Central memory CD4-positive, alpha-beta T cell (primary cell): ENCODE measurements at regions not wholly inside any gene's neighbourhood (a gene's known extent, or its start where the extent isn't known, plus 50 kb on each side); places are given as distances from the start of the nearest gene placed in this dataset.
"Not testable (repeated sequence)": the region's sequence is repeated elsewhere in the genome, so short reads cannot be mapped to it uniquely, and the experiment has no call there.

Source experiments
- DNase-seq: peaks from one replicate; pipeline ENCODE4 v3.0.0; 2022

GRCh38 chr2:198279026-198279425 is 474.6 kb downstream of the PLCL1 start:
- DNase-seq = no peak

DNA sequence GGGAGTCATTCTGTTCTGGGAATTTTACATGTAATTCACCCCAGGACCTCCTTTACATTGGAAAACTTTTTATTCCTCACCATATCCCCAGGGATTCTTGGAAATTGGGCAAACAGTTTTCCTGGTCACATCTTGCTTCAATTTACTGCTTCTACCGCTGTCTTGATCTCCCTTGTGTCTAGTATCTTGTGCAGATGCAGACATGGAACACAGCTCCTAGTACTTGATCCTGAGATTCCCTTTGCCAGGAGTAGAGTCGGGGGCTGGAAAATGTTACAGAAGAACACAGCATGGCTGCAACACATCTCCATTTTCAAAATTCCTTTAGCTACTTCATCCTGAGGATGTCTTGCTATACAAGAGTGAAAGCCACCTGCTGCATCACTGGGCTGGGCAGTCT is 472.8 kb downstream of the PLCL1 start:
- no peak for DNase-seq

DNA sequence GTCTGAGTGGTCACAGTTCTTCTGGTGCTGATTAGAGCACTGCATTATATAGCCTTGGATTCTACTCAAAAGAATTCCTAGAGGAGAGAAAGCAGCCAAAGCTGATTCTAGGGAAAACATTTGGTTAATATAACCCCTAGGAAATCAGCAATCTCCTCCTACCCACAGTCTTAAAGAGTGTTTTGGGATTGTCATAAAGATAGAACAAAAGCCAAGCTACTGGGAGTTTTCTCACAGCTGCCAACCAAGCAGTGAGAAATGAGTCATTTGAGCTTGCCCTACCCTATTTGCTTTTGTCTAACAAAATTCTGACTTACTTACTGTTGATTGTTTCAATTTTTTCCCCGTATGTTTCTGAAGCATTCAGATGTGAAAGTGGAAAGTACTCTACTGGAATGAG is 469.3 kb downstream of the PLCL1 start:
- no peak for DNase-seq

GRCh38 chr2:198270157-198270556 is 465.8 kb downstream of the PLCL1 start:
- DNase-seq = not testable (repeated sequence)

- no peak for DNase-seq
These were observed 464.1 kb downstream of the PLCL1 start for GRCh38 chr2:198268519-198268918.

DNA sequence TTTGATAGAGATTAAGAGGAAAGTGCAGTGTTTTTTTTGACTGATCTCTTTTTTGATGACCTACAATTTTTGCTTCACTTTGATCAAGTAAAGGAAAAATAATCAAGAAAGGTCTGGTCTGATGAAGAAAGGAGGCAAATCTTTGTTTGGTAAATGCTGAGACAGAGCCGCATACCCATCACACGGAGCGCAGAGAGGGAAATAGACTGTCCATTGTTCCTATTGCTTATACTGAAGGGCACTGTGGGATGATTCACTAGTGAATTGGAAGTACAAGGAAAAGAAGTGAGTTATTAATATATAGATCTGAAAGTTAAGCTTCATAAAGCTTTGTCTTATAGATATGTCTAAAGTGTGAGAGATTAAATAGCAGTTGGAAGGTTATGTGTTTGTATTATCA is 455.1 kb downstream of the PLCL1 start:
- no peak for DNase-seq

DNA sequence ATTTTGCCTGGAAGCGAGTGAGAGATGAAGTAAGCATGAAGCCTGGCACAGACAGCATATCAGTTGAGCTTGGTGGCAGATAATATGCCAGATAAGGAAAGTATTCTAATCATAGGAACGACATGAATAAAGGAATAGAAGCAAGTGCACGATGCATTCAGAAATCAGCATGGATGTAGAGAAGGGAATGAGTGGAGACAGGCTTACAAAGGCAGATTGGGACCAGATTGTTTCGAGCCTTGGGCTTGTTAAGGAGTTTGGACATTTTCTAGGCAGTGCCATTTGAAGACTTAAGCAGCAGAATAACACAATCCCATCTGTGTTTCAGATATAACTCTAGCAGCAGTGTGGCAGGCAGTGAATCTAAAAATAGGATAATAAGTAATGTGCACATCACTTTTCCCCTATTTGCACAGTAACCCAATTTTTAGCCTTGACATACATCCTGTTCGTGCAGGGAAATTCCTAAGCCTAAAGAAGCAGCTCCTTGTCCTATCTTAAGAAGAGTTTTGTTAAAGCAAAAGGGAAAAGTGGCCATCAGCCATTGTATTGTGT is 450.2 kb downstream of the PLCL1 start:
- no peak for DNase-seq

DNA sequence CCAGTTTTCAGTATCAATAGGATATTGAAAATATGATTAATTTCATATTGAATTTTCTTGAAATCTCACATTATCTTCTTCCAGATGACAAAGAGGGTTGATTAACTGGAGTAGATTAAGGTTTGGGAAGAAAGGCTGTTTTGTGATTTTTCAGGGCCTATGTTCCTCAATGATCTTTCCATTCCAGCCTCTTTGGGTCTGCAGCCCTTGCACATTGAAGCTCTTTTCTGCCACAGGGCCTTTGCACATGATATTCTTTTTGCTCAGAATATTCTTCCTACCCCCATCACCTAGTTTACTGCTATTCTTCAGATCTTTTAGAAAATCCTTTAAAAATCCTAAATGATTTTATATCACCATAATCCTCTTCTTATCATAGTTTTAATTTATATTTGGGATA is 449.6 kb downstream of the PLCL1 start:
- no peak for DNase-seq

DNA sequence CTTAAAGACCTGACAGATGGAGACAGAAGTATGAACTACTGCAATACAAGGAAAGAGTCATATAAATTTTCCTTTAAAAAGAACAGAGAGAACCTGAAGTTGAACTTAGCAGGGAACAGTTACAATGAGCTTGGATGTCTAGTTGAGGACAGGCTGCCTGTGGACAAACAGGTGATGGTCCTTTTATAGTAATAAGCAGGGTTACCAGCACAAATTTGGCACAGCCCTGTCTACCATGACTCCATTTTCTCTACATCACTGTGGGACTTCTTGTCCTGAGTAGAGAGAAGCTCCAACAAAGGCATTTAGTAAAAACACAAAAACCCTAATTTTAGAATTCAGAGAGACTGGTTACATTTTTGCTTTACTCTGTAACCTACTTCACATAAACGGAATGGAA is 448.1 kb downstream of the PLCL1 start:
- DNase-seq = no peak

GRCh38 chr2:198242093-198242492 is 437.7 kb downstream of the PLCL1 start:
- no peak for DNase-seq

DNA sequence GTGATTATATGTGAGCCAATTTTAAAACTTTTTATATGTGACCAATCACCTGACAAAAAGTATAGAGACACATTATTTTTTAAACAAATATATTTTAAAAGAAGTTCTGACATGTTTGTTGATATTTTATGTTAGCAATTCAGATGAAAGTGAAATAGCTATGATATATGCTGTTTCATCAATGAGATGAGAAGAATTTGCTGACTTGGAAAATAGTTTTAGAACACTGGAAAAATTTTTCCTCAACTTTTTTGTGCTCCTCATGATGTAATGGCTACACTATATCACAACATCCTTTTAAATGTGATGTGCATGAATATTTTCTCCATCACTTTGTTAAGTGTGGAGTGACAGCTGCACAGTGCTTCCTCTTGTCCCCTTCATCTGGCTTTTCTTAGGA is 434.0 kb downstream of the PLCL1 start:
- DNase-seq = no peak

GRCh38 chr2:198236338-198236737 is 431.9 kb downstream of the PLCL1 start:
- no peak for DNase-seq

DNA sequence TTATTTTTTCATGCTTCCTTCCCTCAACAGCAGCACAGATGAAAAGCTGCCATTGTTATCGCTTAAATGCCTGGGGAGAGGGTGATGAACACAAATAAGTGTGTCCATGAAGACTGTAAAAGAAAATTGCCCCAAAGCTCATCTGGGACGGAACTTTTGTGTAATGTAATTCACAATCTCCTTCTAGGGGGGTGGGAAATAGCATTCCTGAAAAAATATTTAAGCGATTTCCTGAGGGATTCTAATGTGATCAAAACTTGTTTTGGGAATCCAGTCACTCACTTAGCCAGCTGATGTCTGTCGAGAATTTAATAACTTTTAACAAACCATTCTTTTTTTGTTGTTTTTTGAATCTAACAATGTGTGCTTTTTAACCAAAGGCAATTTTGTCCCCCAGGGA is 427.9 kb downstream of the PLCL1 start:
- DNase-seq = no peak

DNA sequence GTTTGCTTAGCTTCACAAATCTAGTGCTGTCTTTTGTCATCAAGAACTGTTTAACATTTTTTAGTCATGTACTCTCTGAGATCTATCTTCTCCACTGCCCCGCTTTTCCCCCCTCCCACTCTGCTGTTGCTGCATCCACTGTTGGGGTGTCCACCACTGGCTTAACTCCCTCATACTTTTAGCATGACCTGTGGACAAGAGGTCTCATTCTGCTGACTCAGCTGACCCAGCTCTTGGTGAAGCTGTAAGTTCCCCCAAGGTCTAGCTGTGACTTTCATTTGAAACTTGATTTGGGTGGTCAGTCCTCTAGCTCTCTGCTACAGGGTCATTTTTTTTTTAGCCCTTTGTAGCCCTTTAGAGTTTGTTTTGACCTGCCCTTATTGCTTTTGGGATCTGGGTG is 427.2 kb downstream of the PLCL1 start:
- no peak for DNase-seq

DNA sequence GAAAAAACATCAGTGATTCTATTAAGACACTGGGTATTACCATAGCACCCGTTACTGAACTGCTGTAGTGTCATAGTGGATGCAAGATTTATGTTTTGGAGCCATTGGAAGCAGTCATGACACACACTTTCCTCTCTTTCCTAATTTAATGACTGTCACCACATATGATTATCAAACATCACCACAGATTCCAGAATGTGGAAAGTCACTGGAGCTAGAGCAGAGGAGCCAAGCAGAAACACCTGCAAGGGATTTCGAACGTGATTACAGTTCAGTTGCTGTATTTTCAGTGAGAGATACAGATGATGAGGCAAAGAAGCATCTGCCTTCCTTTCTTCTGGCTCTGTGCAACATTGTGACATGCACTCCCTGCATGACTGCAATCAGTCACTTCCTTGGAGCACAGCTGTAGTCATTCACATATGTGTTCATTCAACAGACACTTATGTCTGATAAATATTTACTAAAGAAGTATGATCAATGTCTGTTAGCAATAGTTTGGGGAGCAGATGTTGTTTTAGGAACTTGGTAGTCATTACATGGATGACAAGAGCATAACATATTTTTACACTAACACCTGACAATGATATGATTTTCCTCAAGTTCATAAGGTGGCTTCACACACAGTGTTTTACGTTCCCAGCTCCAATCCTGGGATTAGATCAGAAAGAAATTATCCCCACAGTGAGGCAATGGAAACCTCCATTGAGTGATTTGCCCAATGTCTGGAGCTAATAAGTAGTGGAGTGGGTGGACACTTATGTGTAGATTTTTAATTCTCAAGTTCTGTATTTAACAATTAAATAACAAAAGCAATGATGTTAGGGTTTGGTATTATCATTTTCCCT is 416.6 kb downstream of the PLCL1 start:
- DNase-seq = no peak

- no peak for DNase-seq
These were observed 414.9 kb downstream of the PLCL1 start for GRCh38 chr2:198219292-198219691.

DNA sequence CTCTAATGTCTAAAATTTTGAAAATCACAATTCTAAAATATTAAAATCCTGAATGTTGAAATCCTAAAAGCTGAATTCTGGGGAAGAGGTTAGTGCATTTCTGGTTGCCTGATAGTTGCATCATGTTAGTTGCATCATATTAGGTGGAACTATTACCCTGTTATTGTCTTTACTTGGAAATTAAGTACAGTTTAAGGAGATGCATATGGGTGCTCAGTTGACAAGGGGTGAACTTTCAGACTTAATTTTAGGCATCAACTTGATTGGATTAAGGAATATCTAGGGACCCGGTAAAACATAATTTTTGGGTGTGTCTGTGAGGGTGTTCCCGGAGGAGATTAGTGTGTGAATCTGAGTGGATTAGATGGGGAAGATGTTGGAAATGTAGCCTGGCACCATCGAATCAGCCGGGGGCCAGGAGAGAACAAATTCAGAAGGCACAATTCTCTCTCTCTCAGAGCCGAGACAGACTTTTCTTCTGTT is 409.8 kb downstream of the PLCL1 start:
- no peak for DNase-seq

DNA sequence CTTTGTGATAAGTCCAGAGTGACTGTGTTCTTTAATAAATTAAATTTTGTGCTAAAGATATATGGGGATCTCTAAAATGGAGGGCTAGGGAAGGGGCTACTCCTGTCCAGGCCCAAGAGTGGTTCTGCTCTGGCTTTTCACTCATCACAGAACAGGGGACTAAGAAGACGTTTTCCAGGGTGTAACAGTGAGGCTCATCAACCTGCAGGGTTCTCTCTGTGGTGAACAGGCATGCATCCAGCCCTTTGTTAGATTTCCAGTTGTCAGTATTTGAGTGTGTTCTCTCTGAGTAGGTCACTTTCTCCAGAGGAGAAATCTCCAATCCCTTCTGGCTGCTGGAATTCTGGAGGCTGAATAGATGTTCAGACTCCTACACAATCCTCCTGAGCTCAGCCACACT is 408.9 kb downstream of the PLCL1 start:
- no peak for DNase-seq

DNA sequence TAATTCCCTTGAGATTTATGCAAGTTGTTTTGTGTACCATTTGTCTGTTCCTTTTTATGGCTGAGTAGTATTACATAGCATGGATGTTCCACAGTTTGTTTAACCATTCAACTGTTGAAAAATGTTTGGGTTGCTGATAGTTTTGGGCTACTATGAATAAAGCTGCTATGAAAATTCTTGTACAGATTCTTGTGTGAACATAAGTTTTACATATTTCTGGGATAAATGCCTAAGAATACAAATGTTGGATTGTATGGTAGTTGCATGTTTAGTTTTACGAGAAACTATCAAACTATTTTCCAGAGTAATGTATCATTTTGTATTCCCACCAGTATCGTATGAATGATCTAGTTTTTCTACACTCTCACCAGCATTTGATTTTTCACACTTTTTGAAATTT is 407.3 kb downstream of the PLCL1 start:
- no peak for DNase-seq

- DNase-seq = no peak
These were observed 399.1 kb downstream of the PLCL1 start for GRCh38 chr2:198203336-198204069.
